HG02763 (cell line): ENCODE measurements at regions not wholly inside any gene's neighbourhood (a gene's known extent, or its start where the extent isn't known, plus 50 kb on each side); places are given as distances from the start of the nearest gene placed in this dataset.
"Not testable (repeated sequence)": the region's sequence is repeated elsewhere in the genome, so short reads cannot be mapped to it uniquely, and the experiment has no call there.

Source experiments
- ATAC-seq: cut with Tn5 transposase; IDR thresholded peaks from one replicate; pipeline ENCODE4 v1.9.1; 2021; ENCODE audit warnings: mild to moderate bottlenecking, moderate library complexity; ENCODE audit not compliant: unreplicated experiment

DNA sequence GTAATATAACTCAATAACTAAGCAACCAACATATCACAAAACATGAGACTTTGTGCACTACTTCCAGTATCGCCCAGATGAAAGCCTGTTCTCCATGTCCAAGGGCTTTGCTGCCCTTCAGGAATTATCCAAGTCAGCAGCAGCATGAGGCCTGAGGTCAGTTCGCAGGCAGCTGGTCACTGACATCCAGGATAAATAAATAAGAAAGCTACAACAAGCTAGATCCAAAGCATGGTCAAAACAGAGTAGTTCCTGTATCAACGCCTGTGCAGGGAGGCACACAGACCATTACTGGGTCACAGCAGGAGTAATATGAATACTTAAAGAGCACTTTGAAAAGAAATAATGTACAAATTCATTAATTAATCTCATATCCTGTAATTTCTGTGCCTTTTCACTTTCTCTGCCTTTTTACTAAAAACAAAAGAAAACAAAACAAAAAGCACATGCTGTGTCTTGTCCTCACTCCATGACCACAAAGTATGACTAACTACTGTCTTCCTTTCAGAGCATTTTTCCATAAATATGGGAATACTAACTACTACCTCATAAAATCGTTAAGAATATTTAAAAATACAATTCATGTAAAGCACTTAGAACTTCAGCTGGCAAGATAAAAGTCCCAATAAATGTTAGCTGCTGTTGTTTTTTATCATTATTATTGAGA, 374.9 kb upstream of the IRAK1BP1 start:
- ATAC-seq = no peak

DNA sequence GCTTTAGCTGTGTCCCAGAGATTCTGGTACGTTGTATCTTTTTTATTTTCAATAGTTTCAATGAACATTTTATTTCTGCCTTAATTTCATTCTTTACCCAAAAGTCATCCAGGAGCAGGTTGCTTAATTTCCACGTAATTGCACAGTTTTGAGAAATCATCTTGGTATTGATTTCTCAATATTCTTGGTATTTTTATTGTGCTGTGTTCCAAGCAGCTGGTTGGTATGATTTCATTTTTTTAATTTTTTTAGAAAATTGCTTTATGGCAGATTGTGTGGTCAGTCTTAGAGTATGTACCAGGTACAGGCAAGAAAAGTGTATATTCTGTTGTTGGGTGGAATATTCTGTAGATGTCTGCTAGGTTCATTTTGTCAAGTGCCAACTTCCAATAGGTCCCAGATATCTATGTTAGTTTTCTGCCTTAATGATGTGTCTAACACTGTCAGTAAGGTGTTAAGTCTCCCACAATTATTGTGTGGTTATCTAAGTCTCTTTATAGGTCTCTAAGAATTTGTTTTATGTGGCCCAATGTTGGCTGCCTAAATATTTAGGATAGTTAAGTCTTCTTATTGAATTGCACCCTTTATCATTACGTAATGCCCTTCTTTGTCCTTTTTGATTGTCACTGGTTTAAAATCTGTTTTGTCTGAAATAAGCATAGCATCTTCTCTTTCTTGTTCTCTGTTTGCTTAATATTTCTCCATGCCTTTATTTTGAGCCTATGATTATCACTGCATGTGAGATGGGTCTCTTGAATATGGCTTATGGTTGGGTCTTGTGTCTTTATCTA, 366.9 kb upstream of the IRAK1BP1 start:
- ATAC-seq = no peak

GRCh38 chr6:78502386-78502887, 364.9 kb upstream of the IRAK1BP1 start:
- no peak for ATAC-seq

- ATAC-seq = no peak
Measured at GRCh38 chr6:78505178-78505577, 362.2 kb upstream of the IRAK1BP1 start.

DNA sequence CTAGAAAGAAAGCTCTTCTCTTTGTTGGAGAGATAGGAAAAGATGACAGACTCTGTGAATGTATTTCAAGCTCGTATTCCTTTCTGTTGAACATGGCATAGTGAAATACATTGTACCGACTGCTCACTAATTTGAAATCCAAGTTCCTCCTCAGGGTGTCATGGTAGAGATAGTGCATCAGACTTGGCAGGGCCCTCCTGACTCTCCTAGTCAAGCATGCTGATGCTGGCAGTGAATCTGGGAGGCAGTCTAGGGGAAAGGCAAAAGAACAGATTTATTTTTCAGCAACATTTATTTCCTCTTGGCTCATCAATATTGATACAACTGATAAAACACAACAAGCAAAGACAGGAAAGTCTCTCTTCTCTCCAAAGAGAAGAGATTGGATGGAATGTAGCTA, 356.3 kb upstream of the IRAK1BP1 start:
- no peak for ATAC-seq

DNA sequence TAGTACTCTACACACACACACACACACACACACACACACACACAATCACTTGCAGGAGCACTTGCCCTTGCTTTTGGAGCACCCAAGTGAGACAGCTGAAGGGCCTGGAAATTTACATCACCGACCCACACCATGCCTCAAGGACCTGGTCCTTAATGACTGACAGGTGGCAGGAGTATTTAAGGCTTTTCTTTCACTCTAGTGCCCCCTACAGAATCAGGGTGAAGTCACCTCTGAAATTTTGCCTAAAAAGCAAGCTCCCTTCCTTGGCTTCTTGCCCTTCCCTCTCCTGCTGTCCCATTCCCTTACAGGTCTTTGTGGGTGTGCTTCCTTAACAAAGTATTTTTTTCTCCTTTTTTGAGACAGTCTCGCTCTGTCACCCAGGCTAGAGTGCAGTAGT, 353.5 kb upstream of the IRAK1BP1 start:
- no peak for ATAC-seq

DNA sequence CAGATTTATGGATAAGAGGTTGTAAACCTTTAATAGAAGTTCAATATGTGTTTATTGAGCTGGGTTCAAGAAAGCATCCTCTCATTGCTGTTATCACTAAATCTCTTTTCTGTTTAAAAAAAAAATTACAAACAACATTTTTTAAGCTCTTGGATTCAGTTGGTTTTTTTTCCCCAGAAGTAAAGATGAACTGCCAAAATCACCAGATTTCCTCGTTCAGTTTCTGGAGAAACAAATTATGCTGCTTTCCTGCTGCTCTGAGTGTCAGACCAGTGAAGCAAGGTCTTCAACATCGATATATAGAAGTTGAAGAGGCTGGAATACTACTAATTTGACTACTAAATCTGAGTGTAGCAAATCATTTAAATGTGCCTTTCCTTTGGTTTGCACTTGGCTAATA, 352.1 kb upstream of the IRAK1BP1 start:
- no peak for ATAC-seq

DNA sequence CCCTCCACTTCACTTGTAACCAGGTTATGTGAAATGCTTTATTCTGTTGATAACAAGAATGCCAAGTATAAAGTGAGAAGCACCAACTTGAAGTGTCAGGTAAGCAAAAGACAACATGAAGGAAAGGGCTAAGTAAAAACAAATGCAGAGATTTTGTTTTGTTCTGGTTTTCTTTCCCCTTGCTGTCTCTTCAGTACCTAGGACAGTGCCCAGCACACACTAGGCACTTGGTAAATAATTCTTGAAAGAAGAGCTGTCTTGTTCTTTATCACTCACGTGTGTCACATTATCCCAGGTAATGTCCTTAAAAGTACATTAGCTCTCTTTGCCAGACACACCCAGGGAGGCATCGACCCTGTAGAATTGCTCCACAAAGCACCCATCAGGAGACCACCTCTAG, 350.0 kb upstream of the IRAK1BP1 start:
- no peak for ATAC-seq

- ATAC-seq = no peak
Measured at GRCh38 chr6:78523622-78524021, 343.7 kb upstream of the IRAK1BP1 start.

GRCh38 chr6:78525976-78526375, 341.4 kb upstream of the IRAK1BP1 start:
- no peak for ATAC-seq

DNA sequence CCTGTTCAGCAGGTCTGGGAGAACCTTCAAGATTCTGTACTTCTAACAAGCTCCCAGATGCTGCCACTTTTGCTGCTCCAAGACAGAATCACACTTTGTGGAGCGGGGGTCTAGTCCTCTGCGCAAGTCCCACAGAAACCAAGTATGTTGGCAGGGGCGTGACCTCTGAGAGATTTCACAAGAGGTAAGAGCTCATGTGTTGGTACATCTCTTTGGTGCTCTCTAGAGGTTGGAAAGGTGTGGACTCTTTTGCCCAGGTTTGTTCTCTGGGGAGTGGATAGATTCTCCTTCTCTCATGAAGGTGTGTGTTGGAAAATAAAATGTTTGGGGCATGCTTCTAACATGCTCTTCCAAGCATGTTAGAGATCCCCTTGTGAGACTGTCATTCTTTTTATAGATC, 340.9 kb upstream of the IRAK1BP1 start:
- ATAC-seq = no peak

DNA sequence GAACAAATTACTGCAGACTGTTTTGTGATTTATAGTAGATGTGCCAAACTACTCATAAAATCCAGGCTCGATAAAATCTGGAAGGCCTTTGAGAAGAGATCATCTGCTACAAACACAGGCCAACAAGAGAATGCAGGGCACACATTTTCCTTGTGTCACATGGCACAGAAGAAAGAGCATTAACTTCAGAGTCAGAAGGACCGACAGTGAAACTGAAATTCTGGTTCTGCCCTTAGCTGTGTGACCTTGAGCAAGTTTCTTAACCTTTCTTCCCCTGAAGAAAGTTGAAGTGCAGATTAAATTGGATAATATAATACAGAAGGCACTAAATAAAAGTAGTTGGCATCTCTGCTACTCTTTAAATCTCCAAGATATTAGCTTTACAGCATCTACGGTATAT, 338.4 kb upstream of the IRAK1BP1 start:
- no peak for ATAC-seq

- no peak for ATAC-seq
Measured at GRCh38 chr6:78530208-78530607, 337.1 kb upstream of the IRAK1BP1 start.

- ATAC-seq = no peak
Measured at GRCh38 chr6:78533426-78533825, 333.9 kb upstream of the IRAK1BP1 start.

- ATAC-seq = no peak
Measured at GRCh38 chr6:78533876-78534275, 333.5 kb upstream of the IRAK1BP1 start.

GRCh38 chr6:78538002-78538401, 329.3 kb upstream of the IRAK1BP1 start:
- ATAC-seq = no peak

DNA sequence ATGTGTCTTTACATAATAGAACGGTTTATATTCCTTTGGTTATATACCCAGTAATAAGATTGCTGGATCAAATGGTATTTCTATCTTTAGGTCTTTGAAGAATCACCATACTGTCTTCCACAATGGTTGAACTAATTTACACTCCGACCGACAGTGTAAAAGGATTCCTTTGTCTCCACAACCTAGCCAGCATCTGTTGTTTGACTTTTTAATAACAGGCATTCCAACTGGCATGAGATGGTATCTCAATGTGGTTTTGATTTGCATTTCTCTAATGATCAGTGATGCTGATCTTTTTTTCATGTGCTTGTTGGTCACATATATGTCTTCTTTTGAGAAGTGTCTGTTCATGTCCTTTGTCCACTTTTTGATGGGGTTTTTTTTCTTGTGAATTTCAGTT, 319.7 kb upstream of the IRAK1BP1 start:
- not testable (repeated sequence) for ATAC-seq

- no peak for ATAC-seq
Measured at GRCh38 chr6:78551361-78551760, 316.0 kb upstream of the IRAK1BP1 start.

GRCh38 chr6:78552435-78552834, 314.9 kb upstream of the IRAK1BP1 start:
- ATAC-seq = no peak

- ATAC-seq = no peak
Measured at GRCh38 chr6:78554341-78554740, 313.0 kb upstream of the IRAK1BP1 start.

DNA sequence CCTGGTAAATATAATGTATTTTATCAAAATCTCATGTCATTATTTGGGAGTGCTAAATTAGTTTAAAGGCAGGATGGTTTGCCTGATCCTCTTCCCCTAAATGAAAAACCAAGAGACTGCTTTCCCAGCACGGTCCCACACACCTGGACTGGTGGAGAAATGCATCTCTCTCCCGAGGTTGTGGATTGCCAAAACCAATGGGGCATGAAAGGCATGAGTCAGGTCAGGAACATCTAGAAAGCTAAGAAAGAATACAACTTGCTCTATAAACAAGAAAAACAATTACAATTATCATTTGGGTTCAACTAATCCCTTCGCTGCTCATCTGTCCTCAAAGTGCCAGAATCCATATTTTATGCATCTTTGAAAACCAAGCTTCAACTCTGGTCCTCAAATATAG, 308.3 kb upstream of the IRAK1BP1 start:
- ATAC-seq = no peak

DNA sequence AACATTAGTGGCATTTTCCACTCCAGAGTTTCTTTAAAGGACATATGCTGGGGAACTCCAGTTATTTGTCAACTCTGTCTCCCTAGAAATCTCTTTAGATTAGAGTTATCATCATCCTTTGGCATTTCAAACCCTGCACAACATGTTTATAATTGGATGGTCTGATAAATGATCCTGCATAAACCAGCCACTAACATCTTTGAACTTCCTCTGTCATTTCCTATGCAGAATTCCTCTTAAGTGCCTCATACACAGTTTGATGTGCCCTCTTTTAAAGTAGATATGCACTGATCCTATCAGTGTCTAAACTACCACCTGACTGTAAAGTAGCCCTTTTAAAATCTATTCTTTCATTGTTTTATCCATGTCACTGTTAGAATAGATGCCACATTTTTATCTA, 306.3 kb upstream of the IRAK1BP1 start:
- no peak for ATAC-seq
